Neural cell (in vitro differentiated cells): ENCODE measurements at regions not wholly inside any gene's neighbourhood (a gene's known extent, or its start where the extent isn't known, plus 50 kb on each side); places are given as distances from the start of the nearest gene placed in this dataset.

Experiments
- H2AFZ ChIP-seq: fragments of 200-600, 300-800 bp; sonication (generic), shearing (Covaris generic); 2 replicates; pipeline ENCODE4 v1.6.0; 2014; ENCODE audit warnings: low read depth, mild to moderate bottlenecking, antibody characterized with exemption, low read length, moderate library complexity
- H3F3A ChIP-seq: fragments of 200-600 bp; shearing (Covaris generic); 2 replicates; pipeline ENCODE4 v1.6.1; 2016; ENCODE audit warnings: mild to moderate bottlenecking, moderate library complexity, mixed read lengths, antibody characterized with exemption, low read length; ENCODE audit not compliant: insufficient read depth, poor library complexity, severe bottlenecking
- H3K27ac ChIP-seq: fragments of 200-600, 300-800 bp; sonication (generic), shearing (Covaris generic); 2 replicates; pipeline ENCODE4 v1.5.1; 2014; ENCODE audit warnings: mild to moderate bottlenecking, low read length, moderate library complexity
- H3K27me3 ChIP-seq: fragments of 300-800, 200-600 bp; sonication (generic), shearing (Covaris generic); 2 replicates; pipeline ENCODE4 v1.6.0; 2014; ENCODE audit warnings: mild to moderate bottlenecking, low read depth, low read length, moderate library complexity; ENCODE audit not compliant: insufficient read depth
- H3K36me3 ChIP-seq: fragments of 300-800, 200-600 bp; sonication (generic), shearing (Covaris generic); 2 replicates; pipeline ENCODE4 v1.5.1; 2014; ENCODE audit warnings: mild to moderate bottlenecking, antibody characterized with exemption, low read length, moderate library complexity; ENCODE audit not compliant: insufficient read depth
- H3K4me2 ChIP-seq: fragments of 300-800, 200-600 bp; sonication (generic), shearing (Covaris generic); 2 replicates; pipeline ENCODE4 v1.6.0; 2014; ENCODE audit warnings: mild to moderate bottlenecking, low read length
- H3K4me3 ChIP-seq: fragments of 300-800, 200-600 bp; sonication (generic), shearing (Covaris generic); 2 replicates; pipeline ENCODE4 v1.5.1; 2014; ENCODE audit warnings: mild to moderate bottlenecking, low read length, moderate library complexity
- H3K79me2 ChIP-seq: fragments of 200-600 bp; shearing (Covaris generic); replicated peaks from 2 replicates; pipeline ENCODE4 v1.6.0; 2014; ENCODE audit warnings: mild to moderate bottlenecking, low read length, moderate library complexity; ENCODE audit not compliant: insufficient read depth
- H3K9ac ChIP-seq: fragments of 300-800, 200-600 bp; sonication (generic), shearing (Covaris generic); 2 replicates; pipeline ENCODE4 v1.6.1; 2016; ENCODE audit warnings: mild to moderate bottlenecking, low read length, mixed read lengths
- H3K9me2 ChIP-seq: fragments of 200-600 bp; shearing (Covaris generic); 2 replicates; pipeline ENCODE4 v1.6.1; 2016; ENCODE audit warnings: mild to moderate bottlenecking, low read length, mixed read lengths; ENCODE audit not compliant: insufficient read depth
- H3K9me3 ChIP-seq: fragments of 200-600, 300-800 bp; sonication (generic), shearing (Covaris generic); 2 replicates; pipeline ENCODE4 v1.6.1; 2016; ENCODE audit warnings: mild to moderate bottlenecking, mixed run types, low read length, moderate library complexity, mixed read lengths
- H4K20me1 ChIP-seq: fragments of 200-600 bp; shearing (Covaris generic); 2 replicates; pipeline ENCODE4 v1.6.1; 2016; ENCODE audit warnings: mild to moderate bottlenecking, mixed run types; ENCODE audit not compliant: insufficient read depth
- CTCF ChIP-seq: fragments of 450-650 bp; IDR thresholded peaks from 2 replicates; pipeline ENCODE4 v1.5.1; 2014; ENCODE audit warnings: antibody characterized with exemption, mild to moderate bottlenecking, moderate library complexity; ENCODE audit not compliant: poor library complexity, severe bottlenecking
- EP300 ChIP-seq: fragments of 450-650 bp; conservative IDR thresholded peaks from 2 replicates; pipeline ENCODE4 v1.6.1; 2014; ENCODE audit warnings: antibody characterized with exemption, mild to moderate bottlenecking, moderate library complexity; ENCODE audit not compliant: poor library complexity, severe bottlenecking
- EZH2 ChIP-seq: fragments of 200-600, 300-800 bp; shearing (Covaris generic), sonication (generic); IDR thresholded peaks from 2 replicates; pipeline ENCODE4 v1.6.1; 2014; ENCODE audit warnings: antibody characterized with exemption, low read length, borderline replicate concordance, mild to moderate bottlenecking; ENCODE audit not compliant: insufficient read depth, poor library complexity, severe bottlenecking
- MXI1 ChIP-seq: fragments of 450-650 bp; conservative IDR thresholded peaks from 2 replicates; pipeline ENCODE4 v1.6.1; 2014; ENCODE audit warnings: antibody characterized with exemption, mild to moderate bottlenecking; ENCODE audit not compliant: poor library complexity, severe bottlenecking
- POLR2AphosphoS5 ChIP-seq: IDR thresholded peaks from 2 replicates; pipeline ENCODE4 v1.6.1; 2012
- RAD21 ChIP-seq: fragments of 450-650 bp; conservative IDR thresholded peaks from 2 replicates; pipeline ENCODE4 v1.6.1; 2014; ENCODE audit warnings: antibody characterized with exemption, mild to moderate bottlenecking, moderate library complexity
- REST ChIP-seq: IDR thresholded peaks from 2 replicates; pipeline ENCODE4 v1.6.1; 2012; ENCODE audit warnings: borderline replicate concordance
- SMC3 ChIP-seq: fragments of 450-650 bp; conservative IDR thresholded peaks from 2 replicates; pipeline ENCODE4 v1.6.1; 2014; ENCODE audit warnings: antibody characterized with exemption, mild to moderate bottlenecking, moderate library complexity; ENCODE audit not compliant: poor library complexity
- TAF1 ChIP-seq: IDR thresholded peaks from 2 replicates; pipeline ENCODE4 v1.6.1; 2012; ENCODE audit warnings: low read depth

- H2AFZ ChIP-seq, result no peak overlapping the region
Measured at GRCh38 chr13:85654227-85654626, 145.0 kb downstream of the SLITRK6 start.

GRCh38 chr13:85653681-85654080 is 145.5 kb downstream of the SLITRK6 start:
- H3K9me3 ChIP-seq, result no peaks in the 10 kb centered on the region
- no peaks in the 10 kb centered on the region for H3K79me2 ChIP-seq
- no peaks in the 10 kb centered on the region for H3K27me3 ChIP-seq
- H3K4me3 ChIP-seq, result no peak overlapping the region
- H3K9ac ChIP-seq, result peak overlapping the region; percentile 18
- H3F3A ChIP-seq, result no peaks in the 10 kb centered on the region
- peak overlapping the region; percentile 90 for H3K27ac ChIP-seq
- no peak overlapping the region for H2AFZ ChIP-seq
- H3K4me2 ChIP-seq, result no peak overlapping the region
- H3K36me3 ChIP-seq, result no peaks in the 10 kb centered on the region
- H3K9me2 ChIP-seq, result no peaks in the 10 kb centered on the region
- H4K20me1 ChIP-seq, result no peaks in the 10 kb centered on the region
- TF ChIP-seq EP300 (no peak), SMC3 (no peak), TAF1 (no peak), REST (no peak), CTCF (no peak), POLR2AphosphoS5 (no peak), MXI1 (no peak)

More at GRCh38 chr13:85654227-85654626, 145.0 kb downstream of the SLITRK6 start:
- no peaks in the 10 kb centered on the region for H3F3A ChIP-seq
- no peaks in the 10 kb centered on the region for H4K20me1 ChIP-seq
- no peaks in the 10 kb centered on the region for H3K9me2 ChIP-seq
- TF ChIP-seq RAD21 (no peak), POLR2AphosphoS5 (peak; percentile 96), CTCF (no peak), SMC3 (no peak), TAF1 (no peak), EZH2 (no peak), REST (peak; percentile 52), EP300 (peak; percentile 99)
- H3K36me3 ChIP-seq, result no peaks in the 10 kb centered on the region
- no peaks in the 10 kb centered on the region for H3K27me3 ChIP-seq
- no peaks in the 10 kb centered on the region for H3K9me3 ChIP-seq
- H3K4me2 ChIP-seq, result no peak overlapping the region
- H3K27ac ChIP-seq, result peak overlapping the region; percentile 90
- H3K4me3 ChIP-seq, result no peak overlapping the region
- H3K9ac ChIP-seq, result peak overlapping the region; percentile 18
- H3K79me2 ChIP-seq, result no peaks in the 10 kb centered on the region
